ENCODE measurements at regions not wholly inside any gene's neighbourhood (a gene's known extent, or its start where the extent isn't known, plus 50 kb on each side); places are given as distances from the start of the nearest gene placed in this dataset.

GRCh38 chr9:1658661-1659362, 356.3 kb upstream of the SMARCA2 start:
- DNase-seq (ENCODE audit: low spot score) = no peak
- no peak overlapping the region for H2AFZ ChIP-seq (ENCODE audit: low read length)
- H3K9me3 ChIP-seq (ENCODE audit: low read length) = no peaks in the 10 kb centered on the region
- H4K20me1 ChIP-seq (ENCODE audit: insufficient read depth, low read length) = no peaks in the 10 kb centered on the region
- BruUV-seq (replicated peaks) = no TSS peak
- intact Hi-C loops (cut with micrococcal nuclease; ENCODE audit: unreplicated experiment) = no loop called here
- H3K36me3 ChIP-seq (ENCODE audit: insufficient read depth, low read length) = no peaks in the 10 kb centered on the region
- POLR2A ChIA-PET = interaction anchor here (0.5 to 0.6 kb wide), 2 partner anchors 71 to 177 kb away, joined by 3 read pairs; no protein-coding TSS in a partner anchor
- H3K4me1 ChIP-seq (ENCODE audit: insufficient read depth, low read length, poor library complexity, severe bottlenecking) = no peaks in the 10 kb centered on the region
- H3K4me3 ChIP-seq (ENCODE audit: low read depth, low read length, poor library complexity, severe bottlenecking) = no peak overlapping the region
- H3K9me2 ChIP-seq (ENCODE audit: insufficient read depth, low read length) = no peaks in the 10 kb centered on the region
- H3K79me2 ChIP-seq (ENCODE audit: insufficient read depth, low read depth, low read length) = no peaks in the 10 kb centered on the region
- H3K4me2 ChIP-seq (ENCODE audit: low read length) = no peak overlapping the region
- H3K27ac ChIP-seq (ENCODE audit: low read depth, low read length, poor library complexity, severe bottlenecking) = no peak overlapping the region
- CTCF ChIA-PET (ENCODE audit: unreplicated experiment) = no interaction called here
- TF ChIP-seq CTCF (conservative IDR thresholded peaks at IDR 0.05; ENCODE audit: low read length) (no peak), EZH2phosphoT487 (IDR thresholded peaks at IDR 0.05; ENCODE audit: borderline replicate concordance, low read depth, low read length) (no peak)

DNA sequence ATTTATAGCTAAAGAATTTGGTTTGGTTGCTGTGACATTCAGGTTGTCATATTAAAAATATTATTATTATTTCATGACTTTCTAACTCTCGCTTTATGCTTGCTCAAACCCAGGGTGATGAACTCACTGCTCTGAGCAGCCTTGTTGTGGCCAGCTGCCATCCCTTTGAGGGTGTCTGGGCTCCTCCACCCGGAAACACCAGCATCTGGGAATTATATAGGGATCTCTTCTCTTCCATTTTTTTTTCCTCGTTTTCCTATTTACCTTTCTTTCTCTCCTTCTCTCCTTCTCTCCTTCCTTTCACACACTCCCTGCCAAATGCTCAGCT, 355.8 kb upstream of the SMARCA2 start:
- no peak overlapping the region for H3K4me3 ChIP-seq (ENCODE audit: low read depth, low read length, poor library complexity, severe bottlenecking)
- H4K20me1 ChIP-seq (ENCODE audit: insufficient read depth, low read length) = no peaks in the 10 kb centered on the region
- H3K79me2 ChIP-seq (ENCODE audit: insufficient read depth, low read depth, low read length) = no peaks in the 10 kb centered on the region
- H3K9me2 ChIP-seq (ENCODE audit: insufficient read depth, low read length) = no peaks in the 10 kb centered on the region
- H3K9me3 ChIP-seq (ENCODE audit: low read length) = no peaks in the 10 kb centered on the region
- no peak for TF ChIP-seq CTCF (conservative IDR thresholded peaks at IDR 0.05; ENCODE audit: low read length)
- TF ChIP-seq EZH2phosphoT487 (IDR thresholded peaks at IDR 0.05; ENCODE audit: borderline replicate concordance, low read depth, low read length) = no peak
- H3K36me3 ChIP-seq (ENCODE audit: insufficient read depth, low read length) = no peaks in the 10 kb centered on the region
- ChIA-PET CTCF (ENCODE audit: unreplicated experiment) (no interaction called here), POLR2A (interaction anchor here (0.5 to 0.6 kb wide), 2 partner anchors 70 to 178 kb away, joined by 3 read pairs; no protein-coding TSS in a partner anchor)
- H2AFZ ChIP-seq (ENCODE audit: low read length) = no peak overlapping the region
- DNase-seq (ENCODE audit: low spot score) = no peak
- no peak overlapping the region for H3K4me2 ChIP-seq (ENCODE audit: low read length)
- H3K27ac ChIP-seq (ENCODE audit: low read depth, low read length, poor library complexity, severe bottlenecking) = no peak overlapping the region
- H3K4me1 ChIP-seq (ENCODE audit: insufficient read depth, low read length, poor library complexity, severe bottlenecking) = no peaks in the 10 kb centered on the region
- BruUV-seq (replicated peaks) = no TSS peak
- intact Hi-C loops (cut with micrococcal nuclease; ENCODE audit: unreplicated experiment) = no loop called here

GRCh38 chr9:1668441-1668840, 346.7 kb upstream of the SMARCA2 start:
- BruUV-seq (replicated peaks) = no TSS peak
- Histone ChIP-seq H3K4me1 (ENCODE audit: insufficient read depth, low read length, poor library complexity, severe bottlenecking) (no peaks in the 10 kb centered on the region), H3K36me3 (ENCODE audit: insufficient read depth, low read length) (no peaks in the 10 kb centered on the region), H3K9me3 (ENCODE audit: low read length) (no peaks in the 10 kb centered on the region), H3K27ac (ENCODE audit: low read depth, low read length, poor library complexity, severe bottlenecking) (no peak overlapping the region), H3K4me3 (ENCODE audit: low read depth, low read length, poor library complexity, severe bottlenecking) (no peak overlapping the region), H2AFZ (ENCODE audit: low read length) (no peak overlapping the region), H3K4me2 (ENCODE audit: low read length) (no peak overlapping the region), H3K79me2 (ENCODE audit: insufficient read depth, low read depth, low read length) (no peaks in the 10 kb centered on the region), H3K9me2 (ENCODE audit: insufficient read depth, low read length) (no peaks in the 10 kb centered on the region), H4K20me1 (ENCODE audit: insufficient read depth, low read length) (no peaks in the 10 kb centered on the region)
- ChIA-PET CTCF (ENCODE audit: unreplicated experiment) (no interaction called here), POLR2A (no interaction called here)
- intact Hi-C loops (cut with micrococcal nuclease; ENCODE audit: unreplicated experiment) = no loop called here
- no peak for TF ChIP-seq EZH2phosphoT487 (IDR thresholded peaks at IDR 0.05; ENCODE audit: borderline replicate concordance, low read depth, low read length)
- DNase-seq (ENCODE audit: low spot score) = no peak

Measured in OCI-LY7 (cell line).